ENCODE measurements at regions not wholly inside any gene's neighbourhood (a gene's known extent, or its start where the extent isn't known, plus 50 kb on each side); places are given as distances from the start of the nearest gene placed in this dataset.

GRCh38 chr11:15674756-15675155, 560.0 kb downstream of the INSC start:
- H3F3A ChIP-seq (replicated peaks; ENCODE audit: low read depth) = no peaks in the 10 kb centered on the region
- H3K27me3 ChIP-seq (ENCODE audit: insufficient read depth) = no peaks in the 10 kb centered on the region
- H3K4me3 Mint-ChIP-seq = no peak overlapping the region
- H3K36me3 ChIP-seq (ENCODE audit: insufficient read depth) = no peaks in the 10 kb centered on the region; the same call in 1 of the 2 replicates
- no peak overlapping the region for H3K27ac ChIP-seq (ENCODE audit: low read depth)
- DNase-seq (ENCODE audit: low spot score) (no peak), ATAC-seq (no peak)
- H3K36me3 Mint-ChIP-seq (ENCODE audit: low read depth) = peaks cover 15% of the 10 kb centered on the region; the same call in 2 of the 3 replicates
- 0 out of 2 replicates have a peak, but pooled peaks cover 5% of the 10 kb centered on the region for H3K9me2 ChIP-seq (ENCODE audit: insufficient read depth)
- no peaks in the 10 kb centered on the region for H3K79me2 ChIP-seq (replicated peaks; ENCODE audit: insufficient read depth)
- H3K27me3 Mint-ChIP-seq (ENCODE audit: insufficient read depth, low read depth, poor library complexity) = no peaks in the 10 kb centered on the region
- H3K4me1 ChIP-seq (ENCODE audit: insufficient read depth) = no peaks in the 10 kb centered on the region
- TF ChIP-seq EZH2 (IDR thresholded peaks at IDR 0.05; ENCODE audit: low read depth, unreplicated experiment) (no peak), CTCF (conservative IDR thresholded peaks at IDR 0.05; ENCODE audit: low read depth in 2 of 2) (no peak), ZNF114 (CRISPR knock-in tag; IDR thresholded peaks at IDR 0.05) (no peak), CREB1 (CRISPR knock-in tag; IDR thresholded peaks at IDR 0.05; ENCODE audit: low read depth) (no peak), STAT1 (IDR thresholded peaks at IDR 0.05; ENCODE audit: unreplicated experiment) (no peak), ETS1 (IDR thresholded peaks at IDR 0.05) (no peak), POLR2AphosphoS5 (IDR thresholded peaks at IDR 0.05; ENCODE audit: low read depth) (no peak), JUNB (IDR thresholded peaks at IDR 0.05; ENCODE audit: unreplicated experiment) (no peak), EZH2phosphoT487 (IDR thresholded peaks at IDR 0.05; ENCODE audit: unreplicated experiment) (no peak), ZNF331 (CRISPR knock-in tag; IDR thresholded peaks at IDR 0.05; ENCODE audit: low read depth) (no peak), NANOG (IDR thresholded peaks at IDR 0.05; ENCODE audit: borderline replicate concordance) (no peak)
- TF ChIP-seq, protein P1, sequence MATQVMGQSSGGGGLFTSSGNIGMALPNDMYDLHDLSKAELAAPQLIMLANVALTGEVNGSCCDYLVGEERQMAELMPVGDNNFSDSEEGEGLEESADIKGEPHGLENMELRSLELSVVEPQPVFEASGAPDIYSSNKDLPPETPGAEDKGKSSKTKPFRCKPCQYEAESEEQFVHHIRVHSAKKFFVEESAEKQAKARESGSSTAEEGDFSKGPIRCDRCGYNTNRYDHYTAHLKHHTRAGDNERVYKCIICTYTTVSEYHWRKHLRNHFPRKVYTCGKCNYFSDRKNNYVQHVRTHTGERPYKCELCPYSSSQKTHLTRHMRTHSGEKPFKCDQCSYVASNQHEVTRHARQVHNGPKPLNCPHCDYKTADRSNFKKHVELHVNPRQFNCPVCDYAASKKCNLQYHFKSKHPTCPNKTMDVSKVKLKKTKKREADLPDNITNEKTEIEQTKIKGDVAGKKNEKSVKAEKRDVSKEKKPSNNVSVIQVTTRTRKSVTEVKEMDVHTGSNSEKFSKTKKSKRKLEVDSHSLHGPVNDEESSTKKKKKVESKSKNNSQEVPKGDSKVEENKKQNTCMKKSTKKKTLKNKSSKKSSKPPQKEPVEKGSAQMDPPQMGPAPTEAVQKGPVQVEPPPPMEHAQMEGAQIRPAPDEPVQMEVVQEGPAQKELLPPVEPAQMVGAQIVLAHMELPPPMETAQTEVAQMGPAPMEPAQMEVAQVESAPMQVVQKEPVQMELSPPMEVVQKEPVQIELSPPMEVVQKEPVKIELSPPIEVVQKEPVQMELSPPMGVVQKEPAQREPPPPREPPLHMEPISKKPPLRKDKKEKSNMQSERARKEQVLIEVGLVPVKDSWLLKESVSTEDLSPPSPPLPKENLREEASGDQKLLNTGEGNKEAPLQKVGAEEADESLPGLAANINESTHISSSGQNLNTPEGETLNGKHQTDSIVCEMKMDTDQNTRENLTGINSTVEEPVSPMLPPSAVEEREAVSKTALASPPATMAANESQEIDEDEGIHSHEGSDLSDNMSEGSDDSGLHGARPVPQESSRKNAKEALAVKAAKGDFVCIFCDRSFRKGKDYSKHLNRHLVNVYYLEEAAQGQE (IDR thresholded peaks at IDR 0.05; ENCODE audit: unreplicated experiment) = no peak
- TF ChIP-seq, protein P2, sequence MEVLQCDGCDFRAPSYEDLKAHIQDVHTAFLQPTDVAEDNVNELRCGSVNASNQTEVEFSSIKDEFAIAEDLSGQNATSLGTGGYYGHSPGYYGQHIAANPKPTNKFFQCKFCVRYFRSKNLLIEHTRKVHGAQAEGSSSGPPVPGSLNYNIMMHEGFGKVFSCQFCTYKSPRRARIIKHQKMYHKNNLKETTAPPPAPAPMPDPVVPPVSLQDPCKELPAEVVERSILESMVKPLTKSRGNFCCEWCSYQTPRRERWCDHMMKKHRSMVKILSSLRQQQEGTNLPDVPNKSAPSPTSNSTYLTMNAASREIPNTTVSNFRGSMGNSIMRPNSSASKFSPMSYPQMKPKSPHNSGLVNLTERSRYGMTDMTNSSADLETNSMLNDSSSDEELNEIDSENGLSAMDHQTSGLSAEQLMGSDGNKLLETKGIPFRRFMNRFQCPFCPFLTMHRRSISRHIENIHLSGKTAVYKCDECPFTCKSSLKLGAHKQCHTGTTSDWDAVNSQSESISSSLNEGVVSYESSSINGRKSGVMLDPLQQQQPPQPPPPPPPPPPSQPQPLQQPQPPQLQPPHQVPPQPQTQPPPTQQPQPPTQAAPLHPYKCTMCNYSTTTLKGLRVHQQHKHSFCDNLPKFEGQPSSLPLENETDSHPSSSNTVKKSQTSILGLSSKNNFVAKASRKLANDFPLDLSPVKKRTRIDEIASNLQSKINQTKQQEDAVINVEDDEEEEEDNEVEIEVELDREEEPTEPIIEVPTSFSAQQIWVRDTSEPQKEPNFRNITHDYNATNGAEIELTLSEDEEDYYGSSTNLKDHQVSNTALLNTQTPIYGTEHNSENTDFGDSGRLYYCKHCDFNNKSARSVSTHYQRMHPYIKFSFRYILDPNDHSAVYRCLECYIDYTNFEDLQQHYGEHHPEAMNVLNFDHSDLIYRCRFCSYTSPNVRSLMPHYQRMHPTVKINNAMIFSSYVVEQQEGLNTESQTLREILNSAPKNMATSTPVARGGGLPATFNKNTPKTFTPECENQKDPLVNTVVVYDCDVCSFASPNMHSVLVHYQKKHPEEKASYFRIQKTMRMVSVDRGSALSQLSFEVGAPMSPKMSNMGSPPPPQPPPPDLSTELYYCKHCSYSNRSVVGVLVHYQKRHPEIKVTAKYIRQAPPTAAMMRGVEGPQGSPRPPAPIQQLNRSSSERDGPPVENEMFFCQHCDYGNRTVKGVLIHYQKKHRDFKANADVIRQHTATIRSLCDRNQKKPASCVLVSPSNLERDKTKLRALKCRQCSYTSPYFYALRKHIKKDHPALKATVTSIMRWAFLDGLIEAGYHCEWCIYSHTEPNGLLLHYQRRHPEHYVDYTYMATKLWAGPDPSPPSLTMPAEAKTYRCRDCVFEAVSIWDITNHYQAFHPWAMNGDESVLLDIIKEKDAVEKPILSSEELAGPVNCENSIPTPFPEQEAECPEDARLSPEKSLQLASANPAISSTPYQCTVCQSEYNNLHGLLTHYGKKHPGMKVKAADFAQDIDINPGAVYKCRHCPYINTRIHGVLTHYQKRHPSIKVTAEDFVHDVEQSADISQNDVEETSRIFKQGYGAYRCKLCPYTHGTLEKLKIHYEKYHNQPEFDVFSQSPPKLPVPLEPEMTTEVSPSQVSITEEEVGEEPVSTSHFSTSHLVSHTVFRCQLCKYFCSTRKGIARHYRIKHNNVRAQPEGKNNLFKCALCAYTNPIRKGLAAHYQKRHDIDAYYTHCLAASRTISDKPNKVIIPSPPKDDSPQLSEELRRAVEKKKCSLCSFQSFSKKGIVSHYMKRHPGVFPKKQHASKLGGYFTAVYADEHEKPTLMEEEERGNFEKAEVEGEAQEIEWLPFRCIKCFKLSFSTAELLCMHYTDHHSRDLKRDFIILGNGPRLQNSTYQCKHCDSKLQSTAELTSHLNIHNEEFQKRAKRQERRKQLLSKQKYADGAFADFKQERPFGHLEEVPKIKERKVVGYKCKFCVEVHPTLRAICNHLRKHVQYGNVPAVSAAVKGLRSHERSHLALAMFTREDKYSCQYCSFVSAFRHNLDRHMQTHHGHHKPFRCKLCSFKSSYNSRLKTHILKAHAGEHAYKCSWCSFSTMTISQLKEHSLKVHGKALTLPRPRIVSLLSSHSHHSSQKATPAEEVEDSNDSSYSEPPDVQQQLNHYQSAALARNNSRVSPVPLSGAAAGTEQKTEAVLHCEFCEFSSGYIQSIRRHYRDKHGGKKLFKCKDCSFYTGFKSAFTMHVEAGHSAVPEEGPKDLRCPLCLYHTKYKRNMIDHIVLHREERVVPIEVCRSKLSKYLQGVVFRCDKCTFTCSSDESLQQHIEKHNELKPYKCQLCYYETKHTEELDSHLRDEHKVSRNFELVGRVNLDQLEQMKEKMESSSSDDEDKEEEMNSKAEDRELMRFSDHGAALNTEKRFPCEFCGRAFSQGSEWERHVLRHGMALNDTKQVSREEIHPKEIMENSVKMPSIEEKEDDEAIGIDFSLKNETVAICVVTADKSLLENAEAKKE (CRISPR knock-in tag; IDR thresholded peaks at IDR 0.05) = no peak
- no peak overlapping the region for H2AFZ ChIP-seq
- peaks cover 24% of the 10 kb centered on the region for H3K9me3 Mint-ChIP-seq
- H3K4me2 ChIP-seq = no peak overlapping the region
- H3K4me3 ChIP-seq = no peak overlapping the region
- no peak overlapping the region for H3K27ac Mint-ChIP-seq
- H4K20me1 ChIP-seq (replicated peaks; ENCODE audit: insufficient read depth) = no peaks in the 10 kb centered on the region
- H3K4me1 Mint-ChIP-seq = no peaks in the 10 kb centered on the region
